Cerebellar cortex (tissue), 1 donor: ENCODE measurements at regions not wholly inside any gene's neighbourhood (a gene's known extent, or its start where the extent isn't known, plus 50 kb on each side); places are given as distances from the start of the nearest gene placed in this dataset.
A peak's percentile ranks its signal among the peaks of the same experiment; 100 is the strongest.
"Not testable (repeated sequence)": the region's sequence is repeated elsewhere in the genome, so short reads cannot be mapped to it uniquely, and the experiment has no call there.

ENCODE experiments used
- DNase-seq: peaks from one replicate; pipeline ENCODE4 v3.0.0-alpha.2; 2015; ENCODE audit warnings: low spot score

DNA sequence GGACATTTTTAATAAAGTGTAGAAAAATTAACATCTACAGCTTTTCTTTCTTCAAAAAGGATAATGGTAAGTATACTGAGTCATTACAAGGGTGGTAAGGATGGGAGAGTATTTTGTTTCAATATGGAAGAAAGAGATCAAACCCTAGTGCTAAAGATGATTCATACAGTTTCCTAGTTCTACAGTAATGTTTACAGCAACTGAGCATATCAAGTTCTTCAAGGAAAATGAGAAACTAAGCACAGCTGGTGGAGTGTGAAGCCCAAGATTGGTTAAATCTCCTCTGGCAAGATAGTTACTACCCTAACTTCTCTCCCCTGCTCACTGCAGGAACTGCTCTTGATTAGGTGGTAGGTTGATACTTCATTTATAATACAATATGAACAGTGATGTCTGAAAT, 467.5 kb downstream of the XIRP2 start:
- DNase-seq = no peak

DNA sequence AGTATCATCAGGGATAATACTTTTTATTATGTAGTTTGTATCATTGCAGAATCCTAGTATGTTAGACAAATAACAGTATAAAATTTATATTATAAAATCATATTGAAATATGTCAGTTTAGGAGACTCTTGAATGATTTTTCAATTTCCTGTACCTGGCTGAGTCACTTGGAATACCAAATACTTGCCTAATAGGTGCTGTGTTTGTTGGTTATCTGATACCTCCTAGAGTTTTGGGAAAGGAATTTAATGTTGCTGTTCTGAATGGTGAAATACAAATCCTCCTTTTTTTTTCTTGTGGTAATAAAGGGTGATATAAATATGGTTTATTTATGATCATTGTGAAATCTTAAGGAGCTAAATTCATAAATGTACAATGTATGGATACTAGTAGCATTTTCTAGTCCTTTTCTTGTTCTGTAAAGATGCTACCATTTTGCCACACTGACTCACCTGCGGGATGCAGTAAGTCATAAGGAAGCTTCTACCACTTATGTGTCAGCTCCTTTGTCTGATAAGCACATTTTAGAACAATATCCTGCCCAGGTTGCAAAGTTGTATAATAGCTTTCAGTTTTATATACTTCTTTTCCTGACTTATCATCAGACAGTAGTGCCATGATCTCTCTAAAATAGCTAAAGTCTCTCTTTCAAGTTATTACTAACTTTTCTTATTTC, 465.5 kb downstream of the XIRP2 start:
- no peak for DNase-seq

DNA sequence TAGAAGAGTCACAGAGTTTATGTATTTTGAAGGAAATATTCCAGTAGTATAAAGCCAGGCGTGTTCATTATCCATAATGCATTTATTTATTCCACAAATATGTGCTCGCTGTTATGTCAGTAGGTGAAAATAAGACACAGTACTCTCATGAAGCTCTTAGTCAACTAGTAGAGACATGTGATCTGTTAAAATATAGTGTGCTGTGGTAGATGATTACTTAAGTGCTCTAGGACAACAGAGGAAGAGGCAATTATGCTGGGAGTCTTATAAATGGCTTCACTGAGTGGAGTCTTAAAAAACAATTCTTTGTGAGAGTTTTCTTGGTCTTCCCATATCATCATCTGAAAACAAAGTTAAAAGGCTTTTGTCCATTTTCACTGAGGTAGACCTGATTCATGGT, 457.3 kb downstream of the XIRP2 start:
- no peak for DNase-seq

DNA sequence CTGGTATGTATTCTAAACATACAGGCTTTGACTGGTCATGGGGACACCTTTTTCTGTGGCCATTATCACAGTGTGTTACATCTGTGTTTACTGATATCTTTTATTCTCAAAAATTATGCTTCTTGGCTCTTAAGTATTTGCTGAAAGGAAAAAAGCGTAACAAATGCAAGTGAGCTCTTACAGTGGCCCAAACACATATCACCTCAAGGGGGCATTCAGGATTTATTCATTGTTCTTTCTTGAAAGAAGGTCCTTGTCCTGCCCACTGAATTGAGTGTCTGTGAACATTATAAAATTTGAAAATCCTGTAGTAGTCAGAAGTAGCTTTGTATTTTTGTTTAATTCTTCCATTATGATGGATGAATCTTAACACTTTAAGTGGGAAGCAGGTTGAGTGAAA, 454.5 kb downstream of the XIRP2 start:
- DNase-seq = peak; percentile 16

DNA sequence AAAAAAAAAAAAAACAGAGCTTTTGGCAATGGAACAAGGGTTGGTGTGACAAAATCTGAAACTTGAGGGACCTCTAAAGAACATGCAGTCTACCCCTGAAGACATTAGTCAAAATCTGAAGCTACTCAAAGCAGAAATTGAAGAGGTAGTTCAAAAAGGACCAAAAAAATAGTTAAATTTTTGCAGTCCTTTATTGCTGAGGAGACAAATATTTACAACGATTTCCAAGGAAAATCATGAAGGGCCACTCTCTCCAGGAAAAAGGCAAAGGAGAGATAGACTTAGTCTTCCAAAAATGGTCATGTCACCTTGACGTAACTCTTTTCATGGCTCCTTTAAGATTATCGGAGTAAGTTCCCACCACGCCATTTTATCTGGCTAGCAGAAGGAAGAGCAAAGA, 452.0 kb downstream of the XIRP2 start:
- DNase-seq = no peak

DNA sequence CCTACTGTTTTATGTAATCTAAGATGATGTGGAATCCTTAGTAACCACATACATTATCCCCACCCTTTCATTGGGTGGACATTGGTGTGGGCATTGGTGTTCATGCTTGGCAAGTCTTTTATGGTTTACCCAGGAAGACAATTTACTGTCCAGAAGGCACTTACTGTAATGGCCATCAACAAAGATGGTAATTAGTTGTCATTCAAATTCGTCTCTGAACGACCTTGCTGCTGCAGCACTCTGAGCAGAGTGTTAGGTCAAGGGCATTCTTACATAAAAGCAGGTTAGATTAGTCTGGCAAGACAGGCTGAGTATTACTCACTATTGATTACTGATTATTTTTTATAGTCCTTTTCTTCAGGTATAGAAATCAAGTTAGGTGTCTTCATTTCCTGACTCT, 447.9 kb downstream of the XIRP2 start:
- no peak for DNase-seq

DNA sequence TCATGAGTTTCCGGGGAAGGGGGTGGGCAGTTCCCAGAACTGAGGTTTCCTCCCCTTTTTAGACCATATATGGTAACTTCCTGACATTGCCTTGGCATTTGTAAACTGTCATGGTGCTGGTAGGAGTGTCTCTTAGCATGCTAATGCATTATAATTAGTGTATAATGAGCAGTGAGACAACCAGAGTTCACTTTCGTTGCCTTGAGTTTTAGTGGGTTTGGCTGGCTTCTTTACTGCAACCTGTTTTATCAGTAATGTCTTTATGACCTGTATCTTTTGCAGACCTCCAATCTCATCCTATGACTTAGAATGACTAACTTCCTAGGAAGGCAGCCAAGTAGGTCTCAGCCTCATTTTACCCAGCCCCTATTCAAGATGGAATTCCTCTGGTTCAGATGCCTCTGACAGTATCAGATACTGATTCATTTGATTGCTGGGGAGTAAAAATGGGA, 447.3 kb downstream of the XIRP2 start:
- no peak for DNase-seq

DNA sequence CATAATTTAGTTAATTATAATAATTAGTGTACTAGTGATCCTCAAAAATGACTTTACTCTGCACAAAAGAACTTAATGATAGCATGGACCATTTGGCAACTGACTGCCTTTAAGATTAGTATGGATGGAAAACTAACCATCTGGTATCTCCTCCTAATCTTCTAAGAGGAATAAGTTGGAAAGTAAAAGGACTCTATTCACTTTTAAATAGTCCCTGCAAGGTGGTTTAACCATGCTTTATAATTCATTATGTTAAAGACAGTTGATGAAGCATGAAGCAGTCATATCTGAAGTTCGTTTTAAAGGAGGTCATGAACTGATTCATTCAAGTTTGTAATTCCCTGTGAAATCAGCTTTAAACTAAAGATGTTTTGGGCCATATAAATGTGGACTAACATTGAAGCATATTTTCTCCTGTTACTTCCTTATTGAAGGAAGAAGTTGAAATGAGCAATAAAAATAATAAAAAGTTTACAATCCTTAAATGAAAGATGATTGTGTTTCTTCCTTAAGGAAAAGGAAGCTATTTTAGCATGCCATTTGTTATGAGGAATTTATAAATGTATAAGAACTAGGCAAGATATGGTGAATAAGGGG, 446.0 kb downstream of the XIRP2 start:
- DNase-seq = no peak

DNA sequence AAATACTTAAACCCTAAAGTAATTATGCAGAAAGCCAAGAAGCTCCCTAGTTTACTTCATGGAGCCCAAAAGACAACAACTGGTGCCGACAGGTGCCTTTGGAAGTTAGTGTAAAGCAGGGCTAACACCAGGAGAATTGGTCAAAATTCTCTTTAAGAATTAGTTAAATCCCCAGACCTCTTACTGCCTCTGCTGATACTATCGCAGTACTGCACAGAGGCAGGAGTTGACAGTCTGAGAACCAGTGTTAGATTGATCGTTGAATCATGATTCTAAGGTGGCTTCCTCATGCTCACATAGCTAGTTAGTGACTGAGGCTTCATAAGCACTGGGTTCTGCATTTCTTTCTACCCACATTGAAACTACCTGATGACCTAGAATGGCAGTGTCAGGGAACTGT, 445.0 kb downstream of the XIRP2 start:
- no peak for DNase-seq

DNA sequence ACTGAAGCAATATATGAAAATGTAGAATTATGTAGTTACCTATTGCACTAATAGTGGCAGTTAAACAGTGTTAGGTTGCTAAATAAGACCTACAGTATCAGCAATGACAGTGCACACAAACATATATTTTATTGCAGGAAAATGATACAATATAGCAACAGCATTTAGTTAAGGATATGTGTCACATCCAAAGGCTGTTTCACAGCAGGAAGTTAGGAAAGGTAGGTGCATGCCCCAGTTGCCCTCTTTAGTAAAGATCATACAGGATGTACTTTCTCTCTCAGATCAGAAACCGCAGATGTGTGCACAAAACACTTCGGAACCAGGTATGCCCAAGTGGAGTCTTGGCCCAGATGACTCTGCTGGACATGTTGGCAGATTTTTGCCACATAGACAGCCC, 444.1 kb downstream of the XIRP2 start:
- DNase-seq = no peak

DNA sequence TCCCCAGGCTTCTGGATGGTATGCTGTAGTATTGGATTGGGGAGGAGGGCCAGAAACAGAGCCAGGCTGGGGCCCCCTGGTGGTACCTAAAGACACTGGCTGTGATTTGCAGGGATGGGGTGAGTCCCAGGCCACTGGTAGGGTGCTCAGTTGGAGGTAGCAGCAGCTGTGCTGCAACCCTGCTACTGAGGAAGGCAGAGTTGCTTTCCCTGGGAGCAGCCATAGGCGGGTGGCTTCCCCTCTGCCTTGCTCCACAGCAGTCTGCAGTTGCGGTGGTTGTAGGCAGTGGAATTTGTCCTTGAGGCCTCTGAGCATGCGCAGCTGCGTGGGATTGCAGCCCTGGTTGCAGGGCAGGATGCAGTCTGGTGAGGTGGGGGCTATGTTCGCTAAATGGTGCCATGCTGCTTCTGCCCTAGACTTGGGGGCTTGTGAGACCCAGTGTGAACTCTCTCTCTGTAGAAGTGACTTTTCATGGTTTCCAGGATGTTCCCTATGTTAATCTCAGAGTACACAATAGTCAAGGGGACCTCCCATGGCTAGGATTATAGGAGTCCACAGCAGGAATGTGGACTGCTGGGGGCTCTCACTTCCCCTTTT, 443.5 kb downstream of the XIRP2 start:
- DNase-seq = no peak

DNA sequence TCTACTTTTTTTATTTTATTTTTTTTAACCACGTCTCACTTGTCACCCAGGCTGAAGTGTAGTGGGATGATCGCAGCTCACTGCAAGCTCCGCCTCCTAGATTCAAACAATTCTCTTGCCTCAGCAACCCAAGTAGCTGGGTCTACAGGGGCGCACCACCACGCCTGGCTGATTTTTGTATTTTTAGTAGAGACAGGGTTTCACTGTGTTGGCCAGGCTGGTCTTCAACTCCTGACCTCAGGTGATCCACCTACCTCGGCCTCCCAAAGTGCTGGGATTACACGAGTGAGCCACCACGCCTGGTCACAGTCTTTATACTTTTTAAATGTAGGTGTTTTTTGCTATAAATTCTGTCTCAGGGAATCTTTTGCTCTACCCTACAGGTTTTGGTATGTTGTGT, 440.5 kb downstream of the XIRP2 start:
- not testable (repeated sequence) for DNase-seq

DNA sequence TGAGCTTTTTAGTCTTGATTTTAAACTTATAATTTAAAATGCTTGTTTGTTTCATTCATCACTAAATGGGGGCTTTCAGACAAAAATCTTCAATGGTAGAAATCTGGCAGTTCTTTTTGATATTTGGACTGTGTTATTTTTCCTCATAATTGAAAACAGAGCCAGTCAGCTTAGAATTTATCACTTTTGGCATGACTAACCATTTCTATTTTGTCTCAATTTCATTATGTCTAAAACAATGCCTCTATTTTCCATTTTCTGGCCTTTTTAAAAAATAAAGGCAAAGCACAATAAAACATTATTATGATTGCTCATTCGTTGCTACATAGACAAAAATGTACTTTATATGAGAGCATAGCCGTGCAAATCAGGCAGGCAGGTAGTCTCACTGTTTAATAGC, 434.5 kb downstream of the XIRP2 start:
- no peak for DNase-seq

DNA sequence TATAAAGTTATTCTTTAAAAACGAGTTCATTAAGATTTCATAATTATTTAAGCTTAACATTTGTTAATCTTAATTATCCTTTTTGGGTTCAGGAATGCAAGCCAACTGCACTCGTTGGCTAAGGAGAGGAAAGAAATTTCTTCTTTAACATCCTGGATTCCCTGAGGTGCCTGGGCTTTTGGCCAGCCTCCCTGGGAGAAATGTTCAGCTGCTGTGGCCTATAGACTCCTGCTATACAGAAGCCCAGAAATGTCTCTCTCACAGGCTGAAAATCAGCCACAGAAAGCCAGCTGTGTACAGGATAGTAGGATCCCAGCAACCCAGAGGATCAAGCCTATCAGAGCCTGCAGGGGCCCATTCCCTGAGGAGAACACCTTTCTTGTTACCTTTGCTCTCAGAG, 430.3 kb downstream of the XIRP2 start:
- peak; percentile 46 for DNase-seq

DNA sequence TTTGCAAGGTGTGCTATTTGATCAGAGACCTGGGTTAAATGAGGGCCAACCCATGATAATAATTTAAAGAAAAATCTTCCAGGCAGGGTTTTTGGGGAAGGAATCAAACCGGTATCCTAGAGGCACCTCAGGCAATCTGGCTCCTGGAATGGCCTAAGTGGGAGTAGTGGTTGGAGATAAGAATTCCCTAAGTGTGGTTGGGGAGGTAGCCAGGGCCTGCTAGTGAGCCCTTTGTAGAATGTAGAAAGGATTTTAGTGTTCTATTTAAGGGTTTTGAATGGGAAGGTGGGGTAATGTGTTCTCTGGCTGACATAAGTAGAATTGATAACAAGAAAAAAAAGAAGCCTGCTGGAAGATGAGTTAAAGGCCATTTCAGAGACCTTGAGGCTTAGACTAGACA, 422.2 kb downstream of the XIRP2 start:
- DNase-seq = no peak
